GM23338 (cell line): ENCODE measurements at regions not wholly inside any gene's neighbourhood (a gene's known extent, or its start where the extent isn't known, plus 50 kb on each side); places are given as distances from the start of the nearest gene placed in this dataset.

Source experiments
- ATAC-seq: fragments of 200-7000 bp; cut with Tn5 transposase; 3 replicates; pipeline ENCODE4 v1.9.1; 2020
- DNase-seq: peaks from one replicate; pipeline ENCODE4 v3.0.0-alpha.2; 2015; ENCODE audit warnings: low spot score
- H2AFZ ChIP-seq: fragments of 200-600 bp; sonication (generic); 2 replicates; pipeline ENCODE4 v1.8.0; 2016; ENCODE audit warnings: antibody characterized with exemption, mild to moderate bottlenecking, moderate library complexity
- H3F3A ChIP-seq: fragments of 200-600 bp; sonication (generic); replicated peaks from 2 replicates; pipeline ENCODE4 v1.8.0; 2017; ENCODE audit warnings: antibody characterized with exemption, mixed run types, low read depth
- H3K27ac ChIP-seq: fragments of 200-600 bp; sonication (generic); 2 replicates; pipeline ENCODE4 v1.6.1; 2016; ENCODE audit warnings: low read depth
- H3K27me3 ChIP-seq: fragments of 200-600 bp; sonication (generic); 2 replicates; pipeline ENCODE4 v1.8.0; 2016; ENCODE audit warnings: mild to moderate bottlenecking, mixed run types, moderate library complexity; ENCODE audit not compliant: insufficient read depth
- H3K36me3 ChIP-seq: fragments of 200-600 bp; sonication (generic); 2 replicates; pipeline ENCODE4 v1.8.0; 2016; ENCODE audit warnings: mild to moderate bottlenecking; ENCODE audit not compliant: insufficient read depth
- H3K4me1 ChIP-seq: fragments of 200-600 bp; sonication (generic); 2 replicates; pipeline ENCODE4 v1.8.0; 2016; ENCODE audit warnings: mild to moderate bottlenecking, moderate library complexity; ENCODE audit not compliant: insufficient read depth
- H3K4me2 ChIP-seq: fragments of 200-600 bp; sonication (generic); 2 replicates; pipeline ENCODE4 v1.7.1; 2017; ENCODE audit warnings: mixed run types
- H3K4me3 ChIP-seq: fragments of 200-600 bp; sonication (generic); 2 replicates; pipeline ENCODE4 v1.6.1; 2016; ENCODE audit warnings: mixed run types
- H3K79me2 ChIP-seq: fragments of 200-600 bp; sonication (generic); replicated peaks from 2 replicates; pipeline ENCODE4 v1.8.0; 2017; ENCODE audit warnings: mild to moderate bottlenecking; ENCODE audit not compliant: insufficient read depth
- H3K9me2 ChIP-seq: fragments of 200-600 bp; sonication (generic); 2 replicates; pipeline ENCODE4 v1.8.0; 2017; ENCODE audit not compliant: insufficient read depth
- H4K20me1 ChIP-seq: fragments of 200-600 bp; sonication (generic); replicated peaks from 2 replicates; pipeline ENCODE4 v1.8.0; 2017; ENCODE audit warnings: mild to moderate bottlenecking; ENCODE audit not compliant: insufficient read depth
- H3K27ac Mint-ChIP-seq: 2 replicates; pipeline ENCODE4 v1.8.0; 2020; ENCODE audit warnings: inconsistent platforms, mild to moderate bottlenecking, moderate library complexity, mixed read lengths
- H3K27me3 Mint-ChIP-seq: 3 replicates; pipeline ENCODE4 v1.8.0; 2022; ENCODE audit warnings: low read depth, mild to moderate bottlenecking, moderate library complexity, mixed read lengths, inconsistent platforms; ENCODE audit not compliant: insufficient read depth, poor library complexity
- H3K36me3 Mint-ChIP-seq: 3 replicates; pipeline ENCODE4 v1.8.0; 2021; ENCODE audit warnings: low read depth, mild to moderate bottlenecking, inconsistent platforms, moderate library complexity, mixed read lengths
- H3K4me1 Mint-ChIP-seq: 3 replicates; pipeline ENCODE4 v1.8.0; 2020; ENCODE audit warnings: mild to moderate bottlenecking, inconsistent platforms, mixed read lengths
- H3K4me3 Mint-ChIP-seq: 3 replicates; pipeline ENCODE4 v1.8.0; 2021; ENCODE audit warnings: moderate library complexity, mild to moderate bottlenecking, inconsistent platforms, mixed read lengths
- H3K9me3 Mint-ChIP-seq: 3 replicates; pipeline ENCODE4 v1.8.0; 2020; ENCODE audit warnings: moderate library complexity, mild to moderate bottlenecking, inconsistent platforms, mixed read lengths
- EZH2phosphoT487 ChIP-seq: fragments of 200-600 bp; sonication (generic); IDR thresholded peaks from one replicate; pipeline ENCODE4 v1.8.1; 2018; ENCODE audit warnings: antibody characterized with exemption; ENCODE audit not compliant: unreplicated experiment
- ZNF331 ChIP-seq: fragments of 250-450 bp; sonication (Bioruptor Pico); IDR thresholded peaks from 2 replicates; pipeline ENCODE4 v1.5.0; 2020; ENCODE audit warnings: low read depth, mild to moderate bottlenecking, moderate library complexity
- TF ChIP-seq, protein P1 (sequence below): fragments of 250-450 bp; sonication (Bioruptor Pico); IDR thresholded peaks from 2 replicates; pipeline ENCODE4 v1.5.0; 2020; ENCODE audit warnings: mild to moderate bottlenecking, moderate library complexity

DNA sequence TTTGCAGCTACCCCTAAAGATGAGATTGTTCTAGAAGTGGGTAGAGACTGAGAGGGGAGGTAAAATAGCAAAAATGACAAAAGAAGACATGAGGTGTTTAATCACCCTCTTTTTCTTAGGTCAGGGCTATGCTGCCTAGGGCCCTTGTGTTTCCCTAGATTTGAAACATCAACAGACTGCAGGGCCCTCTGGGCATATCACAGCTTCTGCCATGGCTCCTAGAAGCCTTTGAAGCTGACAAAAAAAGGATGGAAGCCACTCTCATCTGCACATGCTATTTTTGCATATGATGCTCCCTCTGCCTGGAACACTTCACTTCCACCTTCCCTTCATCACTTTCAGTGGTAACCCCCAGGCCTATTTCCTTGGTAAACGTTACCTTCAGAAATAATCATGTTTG lies 68.1 kb downstream of the BTG1 start:
- Histone ChIP-seq H3K4me2 (no peak overlapping the region), H3K4me1 (no peaks in the 10 kb centered on the region; the same call in 1 of the 2 replicates)
- no peak overlapping the region for H3K4me3 Mint-ChIP-seq

More for the DNA sequence above, 68.1 kb downstream of the BTG1 start:
- no peaks in the 10 kb centered on the region for H3K79me2 ChIP-seq
- no peaks in the 10 kb centered on the region; the same call in 1 of the 2 replicates for H3K9me2 ChIP-seq
- no peaks in the 10 kb centered on the region for H3F3A ChIP-seq
- H2AFZ ChIP-seq: no peak overlapping the region
- H3K36me3 ChIP-seq: no peaks in the 10 kb centered on the region
- Mint-ChIP-seq H3K4me1 (peaks cover 4% of the 10 kb centered on the region), H3K27ac (no peak overlapping the region), H3K27me3 (peaks cover 2% of the 10 kb centered on the region), H3K9me3 (no peaks in the 10 kb centered on the region), H3K36me3 (no peaks in the 10 kb centered on the region)
- no peak overlapping the region for H3K27ac ChIP-seq
- no peak overlapping the region for H3K4me3 ChIP-seq
- DNase-seq: no peak
- no peaks in the 10 kb centered on the region for H3K27me3 ChIP-seq
- ATAC-seq: no peak
- H4K20me1 ChIP-seq: no peaks in the 10 kb centered on the region
- no peak for TF ChIP-seq EZH2phosphoT487
- TF ChIP-seq ZNF331 (CRISPR knock-in tag): no peak
- TF ChIP-seq, protein P1, sequence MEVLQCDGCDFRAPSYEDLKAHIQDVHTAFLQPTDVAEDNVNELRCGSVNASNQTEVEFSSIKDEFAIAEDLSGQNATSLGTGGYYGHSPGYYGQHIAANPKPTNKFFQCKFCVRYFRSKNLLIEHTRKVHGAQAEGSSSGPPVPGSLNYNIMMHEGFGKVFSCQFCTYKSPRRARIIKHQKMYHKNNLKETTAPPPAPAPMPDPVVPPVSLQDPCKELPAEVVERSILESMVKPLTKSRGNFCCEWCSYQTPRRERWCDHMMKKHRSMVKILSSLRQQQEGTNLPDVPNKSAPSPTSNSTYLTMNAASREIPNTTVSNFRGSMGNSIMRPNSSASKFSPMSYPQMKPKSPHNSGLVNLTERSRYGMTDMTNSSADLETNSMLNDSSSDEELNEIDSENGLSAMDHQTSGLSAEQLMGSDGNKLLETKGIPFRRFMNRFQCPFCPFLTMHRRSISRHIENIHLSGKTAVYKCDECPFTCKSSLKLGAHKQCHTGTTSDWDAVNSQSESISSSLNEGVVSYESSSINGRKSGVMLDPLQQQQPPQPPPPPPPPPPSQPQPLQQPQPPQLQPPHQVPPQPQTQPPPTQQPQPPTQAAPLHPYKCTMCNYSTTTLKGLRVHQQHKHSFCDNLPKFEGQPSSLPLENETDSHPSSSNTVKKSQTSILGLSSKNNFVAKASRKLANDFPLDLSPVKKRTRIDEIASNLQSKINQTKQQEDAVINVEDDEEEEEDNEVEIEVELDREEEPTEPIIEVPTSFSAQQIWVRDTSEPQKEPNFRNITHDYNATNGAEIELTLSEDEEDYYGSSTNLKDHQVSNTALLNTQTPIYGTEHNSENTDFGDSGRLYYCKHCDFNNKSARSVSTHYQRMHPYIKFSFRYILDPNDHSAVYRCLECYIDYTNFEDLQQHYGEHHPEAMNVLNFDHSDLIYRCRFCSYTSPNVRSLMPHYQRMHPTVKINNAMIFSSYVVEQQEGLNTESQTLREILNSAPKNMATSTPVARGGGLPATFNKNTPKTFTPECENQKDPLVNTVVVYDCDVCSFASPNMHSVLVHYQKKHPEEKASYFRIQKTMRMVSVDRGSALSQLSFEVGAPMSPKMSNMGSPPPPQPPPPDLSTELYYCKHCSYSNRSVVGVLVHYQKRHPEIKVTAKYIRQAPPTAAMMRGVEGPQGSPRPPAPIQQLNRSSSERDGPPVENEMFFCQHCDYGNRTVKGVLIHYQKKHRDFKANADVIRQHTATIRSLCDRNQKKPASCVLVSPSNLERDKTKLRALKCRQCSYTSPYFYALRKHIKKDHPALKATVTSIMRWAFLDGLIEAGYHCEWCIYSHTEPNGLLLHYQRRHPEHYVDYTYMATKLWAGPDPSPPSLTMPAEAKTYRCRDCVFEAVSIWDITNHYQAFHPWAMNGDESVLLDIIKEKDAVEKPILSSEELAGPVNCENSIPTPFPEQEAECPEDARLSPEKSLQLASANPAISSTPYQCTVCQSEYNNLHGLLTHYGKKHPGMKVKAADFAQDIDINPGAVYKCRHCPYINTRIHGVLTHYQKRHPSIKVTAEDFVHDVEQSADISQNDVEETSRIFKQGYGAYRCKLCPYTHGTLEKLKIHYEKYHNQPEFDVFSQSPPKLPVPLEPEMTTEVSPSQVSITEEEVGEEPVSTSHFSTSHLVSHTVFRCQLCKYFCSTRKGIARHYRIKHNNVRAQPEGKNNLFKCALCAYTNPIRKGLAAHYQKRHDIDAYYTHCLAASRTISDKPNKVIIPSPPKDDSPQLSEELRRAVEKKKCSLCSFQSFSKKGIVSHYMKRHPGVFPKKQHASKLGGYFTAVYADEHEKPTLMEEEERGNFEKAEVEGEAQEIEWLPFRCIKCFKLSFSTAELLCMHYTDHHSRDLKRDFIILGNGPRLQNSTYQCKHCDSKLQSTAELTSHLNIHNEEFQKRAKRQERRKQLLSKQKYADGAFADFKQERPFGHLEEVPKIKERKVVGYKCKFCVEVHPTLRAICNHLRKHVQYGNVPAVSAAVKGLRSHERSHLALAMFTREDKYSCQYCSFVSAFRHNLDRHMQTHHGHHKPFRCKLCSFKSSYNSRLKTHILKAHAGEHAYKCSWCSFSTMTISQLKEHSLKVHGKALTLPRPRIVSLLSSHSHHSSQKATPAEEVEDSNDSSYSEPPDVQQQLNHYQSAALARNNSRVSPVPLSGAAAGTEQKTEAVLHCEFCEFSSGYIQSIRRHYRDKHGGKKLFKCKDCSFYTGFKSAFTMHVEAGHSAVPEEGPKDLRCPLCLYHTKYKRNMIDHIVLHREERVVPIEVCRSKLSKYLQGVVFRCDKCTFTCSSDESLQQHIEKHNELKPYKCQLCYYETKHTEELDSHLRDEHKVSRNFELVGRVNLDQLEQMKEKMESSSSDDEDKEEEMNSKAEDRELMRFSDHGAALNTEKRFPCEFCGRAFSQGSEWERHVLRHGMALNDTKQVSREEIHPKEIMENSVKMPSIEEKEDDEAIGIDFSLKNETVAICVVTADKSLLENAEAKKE: no peak
